Ecto neural progenitor cell (in vitro differentiated cells): ENCODE measurements at regions not wholly inside any gene's neighbourhood (a gene's known extent, or its start where the extent isn't known, plus 50 kb on each side); places are given as distances from the start of the nearest gene placed in this dataset.
"Not testable (repeated sequence)": the region's sequence is repeated elsewhere in the genome, so short reads cannot be mapped to it uniquely, and the experiment has no call there.

Source experiments
- DNase-seq: peaks from one replicate; pipeline ENCODE4 v3.0.0-alpha.2; 2018; ENCODE audit warnings: low spot score

GRCh38 chr4:100900945-100901344, 383.1 kb upstream of the EMCN start:
- DNase-seq: not testable (repeated sequence)

DNA sequence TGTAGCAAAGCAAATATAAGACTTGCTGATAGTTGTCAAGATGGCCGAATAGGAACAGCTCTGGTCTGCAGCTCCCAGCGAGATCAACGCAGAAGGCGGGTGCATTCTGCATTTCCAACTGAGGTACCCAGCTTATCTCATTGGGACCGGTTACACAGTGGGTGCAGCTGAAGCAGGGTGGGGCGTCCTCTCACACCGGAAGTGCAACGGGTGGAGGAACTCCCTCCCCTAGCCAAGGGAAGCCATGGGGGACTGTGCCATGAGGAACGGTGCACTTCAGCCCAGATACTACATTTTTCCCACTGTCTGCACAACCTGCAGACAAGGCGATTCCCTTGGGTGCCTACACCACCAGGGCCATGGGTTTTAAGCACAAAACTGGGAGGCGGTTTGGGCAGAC, 382.3 kb upstream of the EMCN start:
- DNase-seq: no peak

DNA sequence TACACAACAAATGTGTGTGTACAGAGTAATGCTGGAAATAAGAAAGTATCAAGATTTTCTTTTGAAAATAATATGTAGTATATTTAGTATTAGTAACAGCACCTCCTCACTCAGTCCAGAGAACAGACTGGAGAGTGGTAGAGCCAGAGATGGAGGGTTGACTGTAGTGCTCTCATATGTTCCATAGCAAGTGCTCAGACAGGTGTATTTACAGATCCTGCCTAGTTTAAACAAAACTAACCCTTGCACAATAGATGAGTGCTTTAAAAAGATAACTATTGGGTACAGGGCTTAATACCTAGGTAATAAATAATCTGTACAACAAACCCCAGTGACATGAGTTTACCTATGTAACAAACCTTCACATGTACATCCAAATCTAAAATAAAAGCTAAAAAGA, 381.0 kb upstream of the EMCN start:
- DNase-seq: no peak

GRCh38 chr4:100895556-100896197, 377.9 kb upstream of the EMCN start:
- DNase-seq: no peak

GRCh38 chr4:100894339-100894870, 376.6 kb upstream of the EMCN start:
- no peak for DNase-seq

DNA sequence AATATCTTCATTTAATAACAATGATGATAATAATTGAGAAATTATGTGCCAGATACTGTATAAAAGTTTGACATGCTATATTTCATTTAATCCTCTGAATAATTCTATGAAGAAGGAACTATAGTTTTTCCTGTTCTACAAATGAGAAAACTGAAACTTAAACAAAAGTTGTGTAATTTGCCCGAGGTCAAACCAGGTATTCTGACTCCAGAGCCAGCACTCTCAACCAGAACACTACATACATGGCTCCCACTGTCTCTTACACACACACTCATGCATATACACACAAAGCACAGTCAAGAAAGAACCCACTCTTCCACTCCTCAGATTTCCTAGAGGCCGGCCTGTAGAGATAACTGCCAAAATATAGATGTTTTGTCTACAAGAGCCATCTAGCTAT, 374.0 kb upstream of the EMCN start:
- DNase-seq: no peak

GRCh38 chr4:100889898-100890297, 372.1 kb upstream of the EMCN start:
- no peak for DNase-seq

GRCh38 chr4:100889401-100889800, 371.6 kb upstream of the EMCN start:
- DNase-seq: no peak

DNA sequence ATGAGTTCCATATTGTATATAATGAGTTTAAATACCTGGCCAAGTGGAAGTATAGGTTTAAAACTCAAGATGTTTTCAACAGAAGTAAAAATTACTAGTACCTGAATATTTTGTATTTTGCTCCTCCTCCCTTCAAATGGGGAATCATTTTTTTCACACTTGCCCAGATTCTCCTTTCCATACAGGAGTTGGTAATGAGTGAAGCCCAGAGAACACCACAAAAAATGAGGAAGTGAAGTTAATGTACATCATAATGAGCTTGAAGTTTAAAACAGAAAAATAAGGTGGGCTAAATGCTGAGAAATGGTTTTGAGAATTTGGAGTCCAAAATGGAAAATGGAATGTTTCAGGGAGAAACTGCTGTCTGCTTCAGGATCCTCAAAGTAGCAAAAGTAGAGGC, 364.8 kb upstream of the EMCN start:
- DNase-seq: no peak

DNA sequence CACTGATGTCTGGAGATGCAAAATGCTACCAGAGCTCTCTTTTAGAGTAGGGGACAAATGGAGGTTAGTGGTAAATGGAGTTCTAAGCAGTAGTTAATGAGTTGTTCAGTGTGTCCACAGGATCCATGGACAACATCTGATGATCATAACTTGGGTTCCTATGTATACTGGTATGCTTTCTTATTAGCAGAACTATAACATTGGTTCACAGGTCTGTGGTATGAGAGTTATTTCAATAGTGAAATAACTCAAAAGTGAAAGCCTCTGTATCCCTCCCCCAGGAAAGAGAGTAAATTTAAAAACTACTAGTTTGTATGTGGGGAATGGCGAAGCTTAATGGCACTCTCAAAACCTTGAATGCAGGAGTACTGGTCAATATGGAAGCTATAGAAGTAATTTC, 363.5 kb upstream of the EMCN start:
- DNase-seq: no peak

DNA sequence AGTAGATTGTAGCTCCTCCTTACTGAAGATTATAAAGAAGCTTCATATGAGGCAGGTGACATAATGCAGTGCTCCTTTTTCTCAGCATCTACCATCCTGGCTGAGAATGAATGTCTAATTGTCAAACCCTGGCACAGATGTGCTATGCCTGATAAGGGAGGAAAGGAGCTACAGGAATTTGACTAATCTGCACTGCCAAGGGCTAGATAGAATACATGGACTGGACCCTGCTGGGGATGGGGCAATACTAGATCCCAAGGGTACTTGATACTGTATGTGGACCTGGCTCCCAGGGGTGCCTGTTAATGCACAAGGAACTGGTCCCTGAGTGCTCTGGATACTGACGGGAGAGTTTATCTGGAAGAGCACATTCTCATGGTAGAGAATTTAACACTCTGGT, 362.2 kb upstream of the EMCN start:
- no peak for DNase-seq

DNA sequence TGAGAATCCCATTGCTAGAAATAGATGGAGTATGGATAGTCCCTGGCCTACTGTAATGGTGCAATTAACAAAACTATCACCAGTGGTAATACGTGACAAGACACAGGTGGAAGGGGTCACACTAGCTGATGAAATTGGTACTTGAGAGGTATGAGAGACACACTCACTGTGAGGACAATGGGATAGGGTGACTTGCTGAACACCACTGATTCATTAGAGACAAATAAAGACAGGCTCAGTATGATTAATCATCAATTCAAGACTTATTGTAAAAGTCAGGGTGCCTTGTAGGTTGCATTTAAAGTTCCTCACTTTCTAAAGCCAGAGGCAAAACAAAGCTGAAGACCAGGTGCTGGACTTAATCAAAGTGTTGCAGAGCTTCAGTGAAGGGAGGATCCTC, 361.6 kb upstream of the EMCN start:
- no peak for DNase-seq

DNA sequence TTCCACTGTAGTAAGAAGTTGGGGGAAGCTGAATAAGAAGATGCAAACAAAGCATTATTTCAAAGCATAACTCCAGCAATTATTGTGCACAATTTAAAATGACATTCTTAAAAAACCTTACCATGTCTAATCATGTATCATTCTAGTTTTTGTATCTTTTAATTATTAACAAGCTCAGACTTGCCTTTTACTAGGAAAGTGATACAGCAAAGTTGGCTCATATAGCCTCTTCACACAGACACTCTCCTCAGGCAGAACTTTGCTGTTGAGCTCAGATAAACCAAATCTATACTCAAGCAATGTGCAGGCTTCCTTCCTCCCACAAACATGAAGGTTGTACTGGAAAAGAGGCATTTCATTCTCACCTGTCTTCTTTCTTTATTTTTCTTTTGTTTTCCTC, 358.7 kb upstream of the EMCN start:
- DNase-seq: no peak

GRCh38 chr4:100875296-100876068, 357.7 kb upstream of the EMCN start:
- DNase-seq: no peak

DNA sequence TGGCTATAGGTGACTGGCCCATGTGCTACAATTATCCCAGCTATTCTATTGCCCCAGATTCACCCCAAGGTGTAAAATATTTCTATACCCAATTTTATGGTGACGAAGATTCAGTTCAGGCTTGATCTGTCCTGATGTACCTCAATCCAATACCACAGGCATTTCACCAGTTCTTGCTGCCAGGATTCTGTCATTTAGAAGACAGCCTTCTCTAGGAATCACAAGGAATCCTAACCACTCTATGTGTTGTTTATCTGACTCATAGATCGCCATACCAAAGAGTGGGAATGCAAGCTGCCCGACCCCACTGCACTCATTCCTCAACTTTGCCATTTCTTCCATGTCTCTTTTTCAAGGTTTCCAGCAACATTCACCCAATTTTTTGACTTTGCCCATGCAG, 355.0 kb upstream of the EMCN start:
- no peak for DNase-seq

DNA sequence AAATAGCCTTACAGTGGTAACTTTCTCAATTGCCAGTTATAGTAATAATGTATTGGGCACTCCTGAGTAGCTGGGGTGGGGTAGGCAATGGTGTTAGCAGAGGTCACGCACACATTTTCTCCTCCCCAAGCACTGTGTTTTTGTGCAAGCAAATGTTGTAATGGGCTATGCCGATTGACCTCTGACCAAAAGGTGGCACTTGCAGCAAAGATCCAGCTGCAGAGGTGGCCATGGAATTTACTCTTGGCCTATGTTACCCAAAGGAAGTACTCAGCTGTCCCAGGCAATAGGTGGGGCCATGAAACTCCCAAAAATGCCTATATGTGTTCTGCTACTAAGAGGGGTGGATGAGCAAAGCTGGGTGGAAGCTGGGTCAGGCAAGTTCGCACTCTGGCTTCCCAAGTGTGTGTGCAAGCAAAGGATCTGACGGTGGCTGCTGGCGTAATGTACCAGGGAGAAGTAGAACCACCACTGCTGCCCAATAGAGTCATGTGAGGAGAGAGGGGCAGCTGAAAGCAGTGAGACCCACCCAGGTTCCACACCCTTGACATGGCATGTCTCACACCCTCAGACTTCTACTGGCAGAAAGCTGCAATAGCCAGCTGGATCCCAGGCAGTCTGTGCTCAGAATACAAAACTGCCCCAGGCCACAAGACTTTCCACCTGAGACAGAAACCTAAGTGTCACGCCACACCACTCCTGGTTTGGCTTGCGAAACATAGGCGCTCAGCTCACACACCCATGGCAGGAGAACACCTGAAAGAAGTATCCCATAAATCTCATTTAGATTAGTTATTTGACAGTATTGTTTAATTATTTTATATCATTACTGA, 353.3 kb upstream of the EMCN start:
- DNase-seq: no peak

DNA sequence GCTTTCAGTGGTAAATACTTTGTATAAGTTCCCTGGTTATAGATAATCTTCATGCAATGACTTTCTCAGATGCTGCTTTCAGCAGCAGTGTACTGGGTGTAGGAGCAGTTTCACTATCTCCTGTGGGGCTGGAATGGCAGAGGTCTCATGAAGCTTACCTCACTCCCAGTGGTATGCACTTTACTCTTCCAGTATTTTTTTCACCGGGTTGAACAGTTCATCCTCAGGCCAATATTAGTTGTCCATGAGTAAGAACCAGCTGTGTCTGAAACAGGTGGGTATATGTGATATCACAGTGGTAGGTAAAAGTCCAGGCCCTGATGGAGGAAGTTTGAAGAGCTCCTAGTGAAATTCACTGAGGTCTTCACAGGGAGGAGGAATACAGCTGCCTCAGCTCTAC, 351.5 kb upstream of the EMCN start:
- no peak for DNase-seq

DNA sequence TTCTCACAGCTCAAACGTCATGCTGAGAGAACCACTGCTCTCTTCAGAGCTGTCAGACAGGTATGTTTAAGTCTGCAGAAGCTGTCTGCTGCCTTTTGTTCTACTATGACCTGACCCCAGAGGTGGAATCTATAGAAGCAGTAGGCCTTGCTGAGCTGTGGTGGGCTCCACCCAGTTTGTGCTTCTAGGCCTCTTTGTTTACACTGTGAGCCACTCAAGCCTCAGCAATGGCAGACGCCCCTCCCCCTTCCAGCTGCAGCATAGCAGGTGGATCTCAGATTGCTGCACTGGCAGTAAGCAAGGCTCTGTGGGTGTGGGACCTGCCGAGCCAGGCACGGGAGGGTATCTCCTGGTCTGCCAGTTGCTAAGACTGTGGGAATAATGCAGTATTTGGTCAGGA, 350.5 kb upstream of the EMCN start:
- peak; percentile 52 for DNase-seq

- DNase-seq: no peak
These were observed 334.5 kb upstream of the EMCN start for GRCh38 chr4:100852326-100852725.

- DNase-seq: no peak
These were observed 331.5 kb upstream of the EMCN start for GRCh38 chr4:100849319-100849718.

DNA sequence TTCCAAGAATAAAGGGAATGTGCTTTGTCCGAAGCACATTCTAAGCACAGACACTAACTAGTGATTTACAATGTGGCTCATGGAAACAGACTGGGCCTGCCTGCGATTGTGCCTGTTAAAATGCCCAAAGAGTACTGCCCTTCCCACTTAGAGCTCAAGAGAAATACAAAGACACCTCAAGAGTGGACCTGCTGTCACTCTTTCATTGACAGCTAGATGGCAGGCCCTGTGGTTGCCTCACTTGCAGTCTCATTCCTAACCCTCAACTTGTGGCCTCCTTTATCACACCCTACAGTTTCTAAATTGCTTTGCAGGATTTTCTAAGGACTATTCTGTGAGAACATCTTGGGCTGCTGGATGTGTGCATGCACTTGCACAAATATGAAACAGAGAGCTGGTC, 331.0 kb upstream of the EMCN start:
- DNase-seq: no peak

GRCh38 chr4:100843910-100844309, 326.1 kb upstream of the EMCN start:
- no peak for DNase-seq

DNA sequence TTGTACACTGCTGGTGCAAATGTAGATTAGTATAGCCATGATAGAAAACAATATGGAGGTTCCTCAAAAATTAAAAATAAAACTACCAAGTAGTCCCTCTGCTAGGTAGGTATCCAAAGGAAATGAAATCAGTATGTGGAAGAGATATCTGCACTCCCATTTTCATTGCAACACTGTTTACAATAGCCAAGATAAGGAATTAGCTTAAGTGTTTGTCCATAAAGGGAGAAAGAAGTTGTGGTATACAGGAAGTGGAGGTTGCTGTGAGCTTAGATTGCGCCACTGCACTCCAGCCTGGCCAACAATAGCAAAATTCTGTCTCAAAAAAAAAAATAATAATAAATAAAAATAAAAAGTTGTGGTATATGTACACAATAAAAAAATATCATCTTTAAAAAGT, 325.0 kb upstream of the EMCN start:
- DNase-seq: no peak
